NCI-H128 (cell line): ENCODE measurements at regions not wholly inside any gene's neighbourhood (a gene's known extent, or its start where the extent isn't known, plus 50 kb on each side); places are given as distances from the start of the nearest gene placed in this dataset.

Source experiments
- DNase-seq: peaks from one replicate; lab custom pipeline; 2025; ENCODE audit not compliant: unreplicated experiment; lab: John Stamatoyannopoulos, UW

GRCh38 chr2:64825831-64826491, 163.2 kb upstream of the SLC1A4 start:
- no peak for DNase-seq

- no peak for DNase-seq
Observed at GRCh38 chr2:64826703-64827102, 162.5 kb upstream of the SLC1A4 start.

- no peak for DNase-seq
Observed at GRCh38 chr2:64828261-64828660, 160.9 kb upstream of the SLC1A4 start.

- DNase-seq = no peak
Observed at GRCh38 chr2:64829525-64829924, 159.7 kb upstream of the SLC1A4 start.

GRCh38 chr2:64831134-64831976, 157.8 kb upstream of the SLC1A4 start:
- DNase-seq = no peak

GRCh38 chr2:64831977-64832328, 157.2 kb upstream of the SLC1A4 start:
- DNase-seq = no peak

GRCh38 chr2:64832936-64833335, 156.3 kb upstream of the SLC1A4 start:
- DNase-seq = no peak

- no peak for DNase-seq
Observed at GRCh38 chr2:64836566-64836965, 152.6 kb upstream of the SLC1A4 start.

GRCh38 chr2:64837116-64837731, 152.0 kb upstream of the SLC1A4 start:
- no peak for DNase-seq

- DNase-seq = no peak
Observed at GRCh38 chr2:64837925-64838641, 151.1 kb upstream of the SLC1A4 start.

- no peak for DNase-seq
Observed at GRCh38 chr2:64838817-64839216, 150.4 kb upstream of the SLC1A4 start.

- no peak for DNase-seq
Observed at GRCh38 chr2:64839844-64840243, 149.4 kb upstream of the SLC1A4 start.

- no peak for DNase-seq
Observed at GRCh38 chr2:64840426-64840881, 148.7 kb upstream of the SLC1A4 start.

- no peak for DNase-seq
Observed at GRCh38 chr2:64841461-64841860, 147.7 kb upstream of the SLC1A4 start.

- no peak for DNase-seq
Observed at GRCh38 chr2:64842030-64842429, 147.2 kb upstream of the SLC1A4 start.

- no peak for DNase-seq
Observed at GRCh38 chr2:64844087-64844486, 145.1 kb upstream of the SLC1A4 start.

GRCh38 chr2:64845273-64845905, 143.8 kb upstream of the SLC1A4 start:
- DNase-seq = no peak

- no peak for DNase-seq
Observed at GRCh38 chr2:64846177-64846576, 143.0 kb upstream of the SLC1A4 start.

- DNase-seq = no peak
Observed at GRCh38 chr2:64847930-64848329, 141.3 kb upstream of the SLC1A4 start.

GRCh38 chr2:64848363-64848762, 140.8 kb upstream of the SLC1A4 start:
- no peak for DNase-seq

GRCh38 chr2:64848945-64849344, 140.3 kb upstream of the SLC1A4 start:
- no peak for DNase-seq
